NCI-H345 (cell line): ENCODE measurements at regions not wholly inside any gene's neighbourhood (a gene's known extent, or its start where the extent isn't known, plus 50 kb on each side); places are given as distances from the start of the nearest gene placed in this dataset.
A peak's percentile ranks its signal among the peaks of the same experiment; 100 is the strongest.

Source experiments
- DNase-seq: peaks from one replicate; lab custom pipeline; 2025; lab: John Stamatoyannopoulos, UW

DNA sequence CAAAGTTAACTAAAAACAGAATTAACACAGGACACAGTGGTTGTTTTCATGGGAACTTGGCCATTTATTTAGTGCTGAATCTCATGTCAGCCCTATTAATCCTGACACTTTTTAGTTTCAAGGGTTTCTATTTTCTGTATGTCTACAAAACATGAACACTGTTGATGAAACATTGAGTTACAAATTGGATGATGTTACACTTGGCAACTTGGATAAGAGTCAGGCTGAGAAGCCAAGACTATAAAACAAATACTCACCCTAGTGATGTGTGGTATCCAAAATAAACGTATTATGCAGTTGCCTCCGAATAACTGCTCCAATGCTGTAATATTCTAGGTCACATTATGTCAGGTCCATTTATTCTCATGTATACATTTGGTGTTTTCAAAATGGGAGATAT lies 349.6 kb downstream of the ZIC1 start:
- no peak for DNase-seq

DNA sequence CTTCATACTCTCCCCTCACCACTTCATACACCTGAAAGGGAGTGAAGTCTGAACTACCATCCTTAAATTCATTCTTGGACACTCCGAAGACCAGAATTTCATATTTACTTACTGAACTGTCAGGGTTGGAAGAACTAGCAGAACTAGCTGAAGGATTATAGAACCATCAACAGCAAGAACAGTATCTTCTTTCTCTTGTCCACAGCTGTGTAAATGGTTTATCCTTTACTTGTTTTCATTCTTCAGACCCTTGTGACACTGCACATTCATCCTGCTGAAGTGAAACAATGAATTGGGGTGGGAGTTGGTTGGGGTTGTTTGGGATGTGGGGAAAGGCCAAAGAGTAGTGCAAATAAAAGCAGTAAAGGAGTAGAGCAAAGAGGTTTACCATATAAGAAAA lies 350.9 kb downstream of the ZIC1 start:
- no peak for DNase-seq

DNA sequence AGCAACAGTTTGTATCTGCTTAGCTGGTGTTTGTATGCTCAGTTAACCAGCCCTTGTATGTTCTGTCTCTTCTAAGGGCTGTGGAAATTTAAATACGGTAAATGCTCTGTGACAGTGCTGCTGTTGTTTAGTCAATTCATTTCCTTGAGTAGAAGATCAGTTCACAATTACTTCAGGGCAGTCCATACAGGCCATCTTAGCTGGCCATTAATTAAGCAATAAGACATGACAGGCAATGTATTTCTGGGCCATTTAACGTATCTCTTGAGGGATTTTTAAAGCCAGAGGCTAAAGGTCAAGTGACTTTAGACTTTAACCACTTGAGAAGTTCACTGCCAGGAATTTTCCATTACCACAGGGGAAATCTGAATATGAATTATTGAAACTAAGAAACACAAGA lies 351.8 kb downstream of the ZIC1 start:
- DNase-seq: no peak

DNA sequence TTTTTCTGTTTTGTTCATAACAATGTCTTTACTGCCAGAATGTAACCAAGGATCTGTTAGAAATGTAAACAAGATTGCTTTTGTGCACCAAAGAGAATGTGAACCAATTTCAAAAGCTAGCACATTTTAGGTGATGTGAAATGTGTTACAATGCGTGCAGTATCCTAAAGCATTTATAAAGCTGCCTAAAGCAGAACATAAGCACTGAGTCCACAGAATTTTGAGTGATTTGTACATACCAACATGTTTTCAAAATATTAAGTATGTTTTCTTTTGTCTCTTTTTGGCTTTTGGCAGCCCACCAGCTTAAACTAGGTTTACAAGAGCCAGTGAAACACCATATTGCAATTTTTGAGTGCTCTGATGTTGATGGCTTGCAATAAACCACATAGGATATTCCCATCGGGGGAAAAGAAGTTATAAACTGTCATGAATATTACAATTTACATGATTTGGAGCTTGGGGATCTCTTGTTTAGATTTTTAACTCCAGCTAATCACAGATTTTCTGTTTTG lies 364.0 kb downstream of the ZIC1 start:
- no peak for DNase-seq

DNA sequence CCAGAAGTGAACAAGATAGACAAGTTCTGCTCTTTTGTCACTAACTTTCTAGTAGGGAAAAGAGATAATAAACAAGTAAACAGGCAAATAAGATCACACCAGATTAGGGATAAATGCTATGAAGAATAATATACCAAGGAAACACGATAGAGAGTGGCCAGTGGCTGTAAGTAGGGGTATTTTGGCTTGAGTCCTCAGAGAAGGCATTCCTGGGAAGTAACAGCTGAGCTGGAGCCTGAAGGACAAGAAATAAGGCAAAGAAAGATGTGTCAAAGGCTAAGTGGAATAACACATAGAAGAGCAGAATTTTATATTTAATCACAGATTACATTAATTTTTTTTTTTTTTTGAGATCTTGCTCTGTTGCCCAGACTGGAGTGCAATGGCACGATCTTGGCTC lies 366.2 kb downstream of the ZIC1 start:
- DNase-seq: no peak

DNA sequence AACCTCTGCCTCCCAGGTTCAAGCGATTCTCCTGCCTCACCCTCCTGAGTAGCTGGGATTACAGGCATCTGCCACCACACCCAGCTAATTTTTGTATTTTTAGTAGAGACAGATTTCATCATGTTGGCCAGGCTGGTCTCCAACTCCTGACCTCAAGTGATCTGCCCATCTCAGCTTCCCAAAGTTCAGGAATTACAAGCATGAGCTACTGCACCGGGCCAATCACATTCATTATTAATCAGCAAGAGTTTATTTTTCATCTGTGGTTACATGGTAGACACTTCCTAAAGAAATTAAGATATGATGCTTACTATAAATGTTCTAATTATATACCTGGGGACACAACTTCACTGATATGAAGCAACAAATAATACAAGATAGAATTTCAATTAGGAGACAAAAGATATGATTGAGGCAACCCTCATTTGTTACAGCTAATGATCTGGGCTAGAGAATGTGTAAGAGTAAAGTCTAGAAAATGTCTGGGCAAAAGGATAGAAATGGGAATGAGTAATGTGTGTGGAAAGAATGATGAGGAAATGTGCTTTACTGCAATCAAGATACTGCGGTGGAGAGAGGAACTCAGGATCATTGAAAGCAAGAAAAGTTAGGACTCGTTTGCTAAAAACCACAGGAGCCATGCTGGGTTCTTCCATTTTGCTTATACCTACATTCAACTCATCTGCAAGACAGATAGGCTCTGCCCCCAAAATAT lies 366.8 kb downstream of the ZIC1 start:
- DNase-seq: no peak

DNA sequence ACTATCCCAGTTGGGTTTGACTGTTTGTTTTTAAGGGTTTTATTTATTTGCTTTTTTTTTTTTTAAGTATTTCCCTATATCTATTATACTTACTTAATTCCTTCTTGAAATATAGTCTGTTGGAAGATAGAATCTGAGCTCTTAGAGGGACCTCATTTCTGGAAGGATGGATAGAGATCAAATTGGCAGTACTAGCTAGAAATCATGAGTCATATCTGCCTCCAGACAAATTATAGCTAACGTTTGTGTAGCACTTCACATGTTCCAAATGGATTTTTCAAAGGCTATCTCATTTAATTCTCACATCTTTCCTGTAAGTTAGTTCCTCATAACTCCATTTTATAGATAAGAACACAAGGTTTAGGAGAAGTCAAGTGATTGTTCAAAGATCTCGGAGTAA lies 384.7 kb downstream of the ZIC1 start:
- DNase-seq: no peak

DNA sequence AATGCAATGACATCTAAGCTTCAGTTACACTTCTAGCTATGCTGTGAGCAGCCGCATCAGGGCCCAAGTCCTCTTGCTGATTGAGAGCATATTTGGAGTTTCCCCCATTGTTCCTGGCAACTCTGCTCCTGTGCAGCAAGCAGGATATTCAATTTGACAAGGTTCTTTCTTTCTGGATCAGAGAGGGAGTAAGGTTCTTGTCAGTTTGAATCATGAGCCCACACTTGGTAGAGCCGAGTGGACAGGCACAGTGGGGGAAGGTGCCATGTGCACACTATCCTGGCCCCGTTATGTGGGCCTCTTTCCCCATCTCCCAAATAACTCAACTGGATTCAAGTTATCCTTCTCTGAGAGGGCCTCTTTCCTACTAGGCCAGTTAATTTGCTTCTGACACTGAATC lies 385.4 kb downstream of the ZIC1 start:
- no peak for DNase-seq

DNA sequence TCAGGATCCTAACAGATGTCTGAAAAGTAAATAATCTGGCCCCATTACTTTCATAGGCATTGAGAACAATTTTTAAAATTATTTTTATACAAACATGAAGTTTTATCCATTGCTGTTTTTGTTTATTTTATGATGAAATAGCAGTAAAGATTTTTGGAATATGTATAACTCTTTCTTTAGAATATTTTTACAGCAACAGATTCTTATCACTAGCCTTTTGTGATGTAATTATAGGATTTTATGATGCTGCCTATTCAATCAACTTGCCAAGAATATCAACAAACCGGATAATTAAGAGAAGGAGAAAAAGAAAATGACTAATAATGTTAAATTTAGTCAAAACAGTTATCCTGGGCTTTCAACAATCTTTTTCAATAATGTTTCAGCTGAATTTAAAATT lies 386.3 kb downstream of the ZIC1 start:
- no peak for DNase-seq

DNA sequence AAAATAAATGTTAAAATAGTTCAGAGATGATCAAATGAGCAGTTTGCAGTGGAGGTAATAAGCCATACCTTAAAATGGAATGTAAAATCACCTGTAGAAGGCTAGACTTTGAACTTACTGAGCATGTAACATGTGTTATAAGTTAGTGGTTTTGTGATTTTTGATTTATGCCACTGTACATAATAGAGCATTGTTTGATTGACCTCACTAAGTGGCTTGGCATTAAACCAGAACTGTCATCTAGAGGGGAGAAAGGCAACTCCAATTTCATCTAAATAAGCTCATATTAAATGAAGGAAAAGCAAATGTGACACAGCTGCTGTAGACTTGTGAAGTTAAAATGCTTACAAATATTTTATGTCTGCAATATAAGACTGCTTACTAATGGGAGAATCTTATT lies 387.9 kb downstream of the ZIC1 start:
- no peak for DNase-seq

DNA sequence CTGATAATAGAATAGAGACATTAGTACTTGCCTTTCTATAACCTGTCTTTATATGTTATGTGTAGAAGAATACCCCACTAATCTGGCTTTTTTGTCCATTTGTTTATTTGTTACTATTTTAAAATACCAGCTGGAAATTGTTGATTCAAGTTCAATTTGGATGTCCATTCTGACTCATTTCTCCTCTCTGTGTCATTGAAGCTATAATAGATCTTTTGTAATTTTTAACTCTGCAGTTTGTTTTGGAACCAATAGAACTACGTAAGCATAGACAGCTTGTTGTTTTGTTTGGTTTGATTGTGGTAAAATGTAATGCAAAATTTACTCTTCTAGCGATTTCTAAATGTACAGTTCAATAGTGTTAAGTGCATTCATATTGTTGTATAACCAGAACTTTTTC lies 390.4 kb downstream of the ZIC1 start:
- no peak for DNase-seq

DNA sequence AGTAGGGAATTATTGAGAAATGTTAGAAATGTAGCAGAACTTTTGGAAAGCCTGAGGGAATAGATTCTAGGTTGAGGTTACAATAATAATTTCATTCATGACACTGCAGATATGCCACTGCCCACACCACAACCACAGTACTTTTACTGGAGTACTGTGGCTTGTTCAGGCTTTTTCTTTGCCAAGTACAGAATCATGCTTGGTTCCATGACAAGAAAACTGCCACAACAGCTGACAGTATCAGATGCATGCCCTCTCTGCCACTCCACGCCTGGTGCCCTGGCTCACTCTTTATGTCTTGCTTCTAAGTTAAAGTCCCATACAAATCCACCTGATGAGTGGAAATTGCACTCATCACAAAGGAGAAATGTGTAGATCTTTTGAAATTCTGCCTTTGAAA lies 398.6 kb downstream of the ZIC1 start:
- no peak for DNase-seq

DNA sequence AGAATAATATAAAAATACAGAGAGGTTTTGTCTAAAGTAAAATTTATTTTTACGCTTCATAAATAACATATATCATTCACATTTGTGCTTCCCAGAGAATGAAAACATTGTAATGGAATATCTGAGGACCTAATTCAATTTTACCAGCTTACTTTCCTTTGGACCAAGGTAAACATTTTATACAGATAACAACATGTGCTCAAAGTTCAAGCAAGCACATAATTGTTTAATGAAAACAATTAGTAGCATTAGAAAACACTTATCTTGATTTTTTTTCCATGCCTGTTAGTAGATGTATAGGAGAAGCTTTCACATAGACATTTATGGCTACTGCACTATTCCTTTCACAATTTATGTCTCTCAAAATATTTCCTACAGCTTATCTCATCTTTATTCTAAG lies 400.0 kb downstream of the ZIC1 start:
- DNase-seq: no peak

DNA sequence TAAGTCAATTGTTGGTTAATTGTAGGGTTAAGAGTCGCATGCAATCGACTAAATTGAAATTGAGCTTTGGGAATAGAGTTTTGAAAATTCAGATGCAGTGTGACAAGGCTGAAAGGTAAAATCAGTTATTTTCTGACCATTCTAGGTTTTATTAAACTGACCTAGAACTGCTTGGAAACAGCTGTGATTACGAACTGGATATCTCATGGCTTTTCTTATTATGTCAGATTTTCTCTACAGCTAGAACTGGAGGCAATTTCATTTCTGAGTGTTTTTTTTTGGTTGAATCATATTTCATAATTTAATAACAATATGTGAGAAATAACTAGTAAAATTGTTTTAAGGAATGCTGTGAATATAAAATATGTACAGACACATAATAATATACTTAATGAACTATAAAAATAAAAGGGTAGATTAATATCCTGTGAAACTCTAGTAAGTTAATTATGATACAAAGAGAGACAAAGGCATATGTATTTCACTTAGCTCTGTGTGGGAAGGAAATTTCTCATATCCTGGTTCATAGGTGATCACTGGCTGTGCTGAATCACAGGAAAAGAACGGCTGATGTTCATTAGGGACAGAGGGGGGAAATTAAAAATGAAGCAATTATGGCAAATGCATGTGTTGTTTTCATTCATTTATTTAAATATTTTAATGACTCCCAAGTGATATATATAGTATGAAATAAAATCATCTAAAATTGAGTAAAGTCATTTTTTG lies 403.2 kb downstream of the ZIC1 start:
- no peak for DNase-seq

DNA sequence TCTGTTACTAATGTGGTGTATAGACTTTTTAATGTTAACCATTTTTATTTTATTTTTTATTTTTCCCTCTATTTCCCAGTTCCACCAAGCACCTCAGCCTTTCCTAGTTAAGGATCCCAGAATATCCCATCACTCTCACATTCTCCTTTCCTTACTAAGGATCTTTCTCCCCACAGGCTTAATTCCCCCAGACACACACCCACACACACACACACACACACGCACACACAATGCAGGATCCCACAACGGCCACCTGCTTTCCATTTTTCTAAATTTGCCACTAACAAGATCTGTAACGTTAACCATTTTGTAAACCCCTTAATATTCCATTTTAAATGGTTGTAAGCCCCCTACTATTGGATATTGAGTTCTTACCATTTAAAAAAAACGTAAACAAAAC lies 404.1 kb downstream of the ZIC1 start:
- DNase-seq: no peak

DNA sequence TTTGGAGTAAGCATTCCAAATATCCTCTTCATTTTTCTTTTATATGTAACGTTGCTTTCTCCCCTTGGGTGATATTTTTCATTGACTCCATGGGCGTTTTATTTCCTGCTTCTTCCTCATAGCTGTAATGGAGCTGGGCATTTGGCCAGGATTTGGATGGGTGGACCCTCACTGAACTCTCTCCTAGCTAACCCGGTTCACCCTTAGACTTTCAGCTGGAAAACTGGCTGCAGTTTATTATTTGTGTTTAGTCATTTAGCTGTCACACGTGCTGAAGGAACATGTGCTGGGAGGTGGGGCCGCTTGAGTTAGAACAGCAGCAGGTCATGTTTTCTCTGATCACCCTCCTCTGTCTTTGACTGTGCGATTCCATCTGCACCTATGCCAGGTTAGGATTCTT lies 407.6 kb downstream of the ZIC1 start:
- peak; percentile 71 for DNase-seq

DNA sequence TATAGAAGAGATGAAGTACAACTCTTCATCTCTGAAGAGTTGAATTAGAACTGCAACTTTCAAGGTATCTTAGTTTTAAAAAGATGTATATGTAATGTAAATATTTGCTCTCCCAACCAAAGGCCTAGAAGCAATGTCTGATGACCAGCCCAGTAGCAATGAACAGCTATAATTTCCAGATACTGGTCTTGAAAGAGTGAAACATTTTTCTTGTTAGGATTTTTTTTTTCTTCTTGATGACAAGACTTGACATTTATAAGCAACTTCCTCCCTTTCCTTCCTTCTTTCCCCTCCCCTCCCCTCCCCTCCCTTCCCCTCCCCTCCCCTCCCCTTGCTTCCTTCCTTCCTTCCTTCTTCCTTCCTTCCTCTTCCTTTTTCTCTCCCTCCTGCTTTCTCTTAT lies 423.4 kb downstream of the ZIC1 start:
- DNase-seq: no peak

DNA sequence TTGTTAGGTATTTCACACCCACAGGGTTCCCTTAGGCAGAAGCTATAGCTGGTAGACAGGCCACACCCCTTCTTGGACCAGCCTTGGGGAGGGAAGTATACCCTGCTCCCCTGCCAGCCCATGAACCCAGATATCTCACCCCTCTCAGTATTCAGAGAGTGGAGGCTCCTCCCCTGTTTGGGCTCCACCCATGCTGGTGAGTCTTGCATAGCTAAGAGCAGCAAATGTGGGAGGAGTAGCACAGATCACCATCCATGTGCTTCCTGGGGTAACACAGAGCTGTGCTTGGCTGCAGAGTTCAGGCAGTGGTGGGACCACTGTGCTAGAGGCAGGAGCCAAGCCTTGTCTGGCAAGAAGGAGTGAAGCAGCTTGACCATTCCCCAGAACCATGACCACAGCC lies 427.2 kb downstream of the ZIC1 start:
- DNase-seq: no peak

DNA sequence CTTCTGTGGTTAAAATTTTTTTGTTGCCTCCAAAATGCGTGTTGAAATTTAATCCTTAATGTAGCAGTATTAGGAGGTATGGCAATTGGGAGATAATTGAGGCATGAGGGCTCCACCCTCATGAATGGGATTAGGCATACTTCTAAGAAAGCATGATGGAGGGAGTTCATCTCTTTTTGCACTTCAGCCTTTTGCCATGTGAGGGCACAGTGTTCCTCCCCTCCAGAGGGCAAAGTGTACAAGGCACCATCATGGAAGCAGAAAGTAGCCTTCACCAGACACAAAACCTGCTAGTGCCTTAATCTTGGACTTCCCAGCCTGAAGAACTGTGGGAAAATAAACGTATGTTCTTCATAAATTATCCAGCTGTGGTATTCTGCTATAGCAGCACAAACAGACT lies 429.5 kb downstream of the ZIC1 start:
- no peak for DNase-seq

DNA sequence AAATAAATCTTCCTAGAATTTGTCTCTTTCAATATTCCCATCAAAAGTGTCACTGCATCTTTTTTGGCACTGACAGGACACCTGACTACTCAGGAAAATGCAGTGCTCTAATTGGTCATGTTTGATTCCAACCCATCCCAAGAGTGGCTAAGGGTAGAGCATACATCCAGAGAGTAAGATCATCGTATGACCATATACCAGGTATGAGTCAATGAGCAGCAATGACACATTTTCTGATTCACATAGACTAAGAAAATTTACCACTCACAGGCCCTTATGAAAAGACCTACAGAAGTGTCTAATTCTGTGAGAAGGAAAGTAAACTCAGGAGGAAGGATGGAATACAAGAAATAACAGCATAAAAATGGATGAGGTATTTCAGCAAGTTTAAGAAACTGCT lies 434.2 kb downstream of the ZIC1 start:
- DNase-seq: no peak

DNA sequence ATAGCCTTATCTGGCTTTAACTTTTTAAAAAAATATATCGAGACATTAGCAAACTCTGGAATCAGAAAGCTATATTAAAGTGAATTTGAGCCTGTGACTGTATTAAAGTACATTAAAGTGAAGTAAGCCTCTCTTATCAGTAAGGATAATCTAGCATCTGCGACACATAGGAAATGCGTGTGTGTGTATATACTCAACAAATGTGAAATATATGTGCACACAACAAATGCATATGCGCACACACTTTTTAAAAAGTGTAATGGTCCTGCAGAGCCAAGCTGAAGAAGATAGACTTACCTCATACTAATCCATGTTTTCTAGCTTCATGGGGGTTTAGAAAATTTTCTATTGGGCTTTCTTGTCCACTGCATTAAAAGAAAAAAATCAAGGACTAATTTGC lies 437.1 kb downstream of the ZIC1 start:
- DNase-seq: no peak

DNA sequence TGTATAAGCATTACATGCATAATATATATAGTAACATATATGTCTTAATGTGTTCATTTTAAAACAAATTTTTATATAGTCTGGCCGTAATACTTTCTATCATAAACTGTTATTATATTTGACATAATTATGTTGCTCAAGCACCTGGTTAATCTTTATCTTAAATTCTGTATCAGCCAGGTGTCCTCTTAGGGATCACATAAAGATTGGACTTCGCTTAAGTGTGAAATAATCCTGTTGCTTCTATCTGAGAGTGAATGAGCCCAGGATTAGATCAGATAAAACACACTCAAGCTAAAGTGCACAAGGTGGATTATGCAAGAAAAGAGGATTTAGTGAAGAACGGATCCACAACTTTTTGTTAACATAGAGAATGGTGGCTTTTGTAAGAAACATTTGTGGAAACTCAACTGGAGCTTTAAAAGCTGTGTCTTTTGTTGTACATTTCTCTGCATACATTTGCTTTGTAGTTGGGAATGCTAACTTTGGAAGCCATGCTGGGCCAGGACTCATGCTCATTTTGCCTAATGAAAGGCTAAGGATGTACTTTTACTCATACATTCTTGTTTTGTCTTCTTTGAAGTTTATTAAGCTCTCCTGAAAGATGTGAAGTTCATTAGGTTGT lies 437.8 kb downstream of the ZIC1 start:
- DNase-seq: no peak

DNA sequence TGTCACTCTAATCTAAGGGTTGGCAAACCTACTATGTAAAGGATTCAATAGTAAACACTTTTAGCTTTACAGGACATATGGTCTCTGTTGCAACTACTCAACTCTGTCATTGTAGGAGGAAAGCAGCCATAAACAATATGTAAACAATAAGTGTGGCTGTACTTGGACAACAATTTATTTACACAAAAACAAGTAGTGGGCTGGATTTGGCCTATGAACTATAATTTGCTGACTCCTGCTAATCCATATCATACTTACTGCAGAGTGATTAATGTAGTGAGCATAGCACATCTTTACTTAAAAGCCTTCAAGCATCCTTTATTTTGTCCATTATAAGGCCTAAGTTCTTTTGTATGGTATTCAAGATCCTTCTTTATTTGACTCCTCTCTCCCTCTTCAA lies 441.9 kb downstream of the ZIC1 start:
- no peak for DNase-seq
